Upper lobe of left lung (tissue), 4 donors: ENCODE measurements at regions not wholly inside any gene's neighbourhood (a gene's known extent, or its start where the extent isn't known, plus 50 kb on each side); places are given as distances from the start of the nearest gene placed in this dataset.

Experiments used
- POLR2AphosphoS5 ChIP-seq, 2 donors: sonication (generic); formaldehyde crosslinking; IDR thresholded peaks; one replicate each; pipeline ENCODE4 v1.5.1; 2017; ENCODE audit warnings: antibody characterized with exemption in 2 of 2
- TF ChIP-seq, protein P1 (sequence below), 6 experiments: fragments of 450-650 bp in 4 of 6; fragments of 200-600 bp in 2 of 6; sonication (generic) in 2 of 6; IDR thresholded peaks; one replicate each; pipeline ENCODE4 v1.5.1; 2016 to 2019; ENCODE audit warnings: antibody characterized with exemption in 6 of 6

DNA sequence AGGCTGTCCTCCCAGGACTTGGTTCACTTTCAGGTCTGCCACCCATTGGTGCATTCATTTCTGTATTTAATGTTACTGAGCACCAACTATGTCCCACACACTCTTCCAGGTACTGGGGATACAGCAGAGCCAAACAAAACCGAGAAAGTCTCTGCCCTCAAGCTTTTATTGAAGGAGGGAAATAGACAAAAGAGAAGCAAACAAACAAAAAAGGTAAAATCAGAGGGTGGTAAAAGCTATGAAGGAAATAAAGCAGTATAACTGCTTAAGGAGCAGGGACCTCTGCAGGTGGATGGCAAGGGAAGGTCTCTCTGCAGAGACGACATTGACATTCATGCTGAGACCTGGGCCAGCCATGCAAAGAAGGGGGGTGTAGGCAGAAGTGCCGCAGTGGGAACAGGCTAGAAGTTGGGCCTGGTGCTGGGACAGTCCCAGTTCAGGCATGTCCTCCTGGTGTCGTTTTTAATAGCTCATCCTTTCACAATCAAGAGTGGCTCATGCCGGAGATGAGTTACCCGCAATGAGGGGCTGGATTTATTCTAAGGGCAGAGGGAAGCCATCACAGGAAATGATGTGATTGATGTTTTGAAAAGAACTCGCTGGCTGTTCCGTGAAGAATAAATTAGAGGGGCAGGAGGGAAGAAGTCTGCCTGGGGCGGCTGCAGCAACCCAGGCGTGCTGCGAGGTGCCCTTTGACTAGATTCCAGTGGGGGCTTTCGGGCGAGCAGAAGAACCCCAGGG, 72.8 kb downstream of the IRF2BPL start:
- TF ChIP-seq, protein P1, sequence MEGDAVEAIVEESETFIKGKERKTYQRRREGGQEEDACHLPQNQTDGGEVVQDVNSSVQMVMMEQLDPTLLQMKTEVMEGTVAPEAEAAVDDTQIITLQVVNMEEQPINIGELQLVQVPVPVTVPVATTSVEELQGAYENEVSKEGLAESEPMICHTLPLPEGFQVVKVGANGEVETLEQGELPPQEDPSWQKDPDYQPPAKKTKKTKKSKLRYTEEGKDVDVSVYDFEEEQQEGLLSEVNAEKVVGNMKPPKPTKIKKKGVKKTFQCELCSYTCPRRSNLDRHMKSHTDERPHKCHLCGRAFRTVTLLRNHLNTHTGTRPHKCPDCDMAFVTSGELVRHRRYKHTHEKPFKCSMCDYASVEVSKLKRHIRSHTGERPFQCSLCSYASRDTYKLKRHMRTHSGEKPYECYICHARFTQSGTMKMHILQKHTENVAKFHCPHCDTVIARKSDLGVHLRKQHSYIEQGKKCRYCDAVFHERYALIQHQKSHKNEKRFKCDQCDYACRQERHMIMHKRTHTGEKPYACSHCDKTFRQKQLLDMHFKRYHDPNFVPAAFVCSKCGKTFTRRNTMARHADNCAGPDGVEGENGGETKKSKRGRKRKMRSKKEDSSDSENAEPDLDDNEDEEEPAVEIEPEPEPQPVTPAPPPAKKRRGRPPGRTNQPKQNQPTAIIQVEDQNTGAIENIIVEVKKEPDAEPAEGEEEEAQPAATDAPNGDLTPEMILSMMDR (IDR thresholded peaks at IDR 0.05), result no peak
- TF ChIP-seq POLR2AphosphoS5 (IDR thresholded peaks at IDR 0.05), result peak; percentile 52 to 87
